B cell (primary cell): ENCODE measurements at regions not wholly inside any gene's neighbourhood (a gene's known extent, or its start where the extent isn't known, plus 50 kb on each side); places are given as distances from the start of the nearest gene placed in this dataset.

Source experiments
- ATAC-seq: fragments of 200-7000 bp; cut with Tn5 transposase; one replicate; pipeline ENCODE4 v1.10.0; 2021; ENCODE audit warnings: low read depth, mild to moderate bottlenecking, moderate number of reproducible peaks, moderate library complexity
- CTCF ChIA-PET: fragments of 350-600 bp; sonication (Branson Sonifier 250); formaldehyde crosslinking; loops from one replicate; lab custom pipeline; 2021; ENCODE audit warnings: antibody characterized with exemption, inconsistent platforms; lab: Charles Lee
- POLR2A ChIA-PET: fragments of 350-600 bp; sonication (Branson Sonifier 250); formaldehyde crosslinking; loops from one replicate; lab custom pipeline; 2021; ENCODE audit warnings: antibody characterized with exemption; lab: Charles Lee
- DNase-seq: peaks from one replicate; pipeline ENCODE4 v3.0.0; 2013
- H2AFZ ChIP-seq: 2 replicates; pipeline ENCODE4 v1.6.1; 2012; ENCODE audit warnings: mild to moderate bottlenecking, low read depth, low read length; ENCODE audit not compliant: insufficient read depth, poor library complexity, severe bottlenecking
- H3K27ac ChIP-seq, 2 donors: 1 replicate in 1 of 2; 2 replicates in 1 of 2; pipeline ENCODE4 v1.5.1; 2012 to 2013; ENCODE audit warnings: low read length in 2 of 2, mild to moderate bottlenecking in 2 of 2, moderate library complexity in 1 of 2
- H3K27me3 ChIP-seq, 4 experiments: fragments of 200-600 bp in 1 of 4; sonication (generic) in 1 of 4; replicated peaks in 1 of 4; 1 replicate in 2 of 4; 2 replicates in 2 of 4; pipeline versions ENCODE4 v1.6.1 to v1.7.0; 2013 to 2016; ENCODE audit warnings: low read length in 3 of 4, mild to moderate bottlenecking in 2 of 4, mixed read lengths in 1 of 4, moderate library complexity in 1 of 4; ENCODE audit not compliant: insufficient read depth in 4 of 4, control insufficient read depth in 3 of 4; ENCODE audit errors: control extremely low read depth in 1 of 4
- H3K36me3 ChIP-seq, 2 experiments: replicated peaks in 1 of 2; 1 replicate in 1 of 2; 2 replicates in 1 of 2; pipeline versions ENCODE4 v1.6.1 to v1.7.1; 2013; ENCODE audit warnings: low read length in 1 of 2; ENCODE audit not compliant: insufficient read depth in 2 of 2, control insufficient read depth in 1 of 2; ENCODE audit errors: control extremely low read depth in 1 of 2, extremely low read depth in 1 of 2
- H3K4me1 ChIP-seq, 2 donors: fragments of 200-600 bp in 1 of 2; sonication (generic) in 1 of 2; 1 replicate in 1 of 2; 2 replicates in 1 of 2; pipeline versions ENCODE4 v1.5.1 to v1.6.1; 2013 to 2017; ENCODE audit warnings: low read length in 2 of 2; ENCODE audit not compliant: control insufficient read depth in 2 of 2, insufficient read depth in 2 of 2
- H3K4me2 ChIP-seq: replicated peaks from 2 replicates; pipeline ENCODE3; 2012; ENCODE audit warnings: mild to moderate bottlenecking, low read depth, low read length; ENCODE audit not compliant: poor library complexity, severe bottlenecking
- H3K4me3 ChIP-seq, 5 experiments: fragments of 200-600 bp in 1 of 5; sonication (generic) in 1 of 5; 1 replicate in 3 of 5; 2 replicates in 2 of 5; pipeline versions ENCODE4 v1.5.1 to v1.7.0; 2011 to 2016; ENCODE audit warnings: low read length in 4 of 5, mild to moderate bottlenecking in 4 of 5, low read depth in 2 of 5, control low read depth in 1 of 5, moderate library complexity in 1 of 5; ENCODE audit not compliant: insufficient read depth in 1 of 5; ENCODE audit errors: control extremely low read depth in 1 of 5, extremely low read depth in 1 of 5
- H3K79me2 ChIP-seq: fragments of 200-600 bp; sonication (generic); one replicate; pipeline ENCODE4 v1.6.0; 2016; ENCODE audit warnings: low read length; ENCODE audit not compliant: control insufficient read depth, insufficient read depth
- H3K9ac ChIP-seq: fragments of 200-600 bp; sonication (generic); 2 replicates; pipeline ENCODE4 v1.6.1; 2017; ENCODE audit warnings: mild to moderate bottlenecking, low read length, moderate library complexity
- H3K9me3 ChIP-seq, 3 donors: one replicate each; pipeline versions ENCODE4 v1.6.1 to v1.7.1; 2013; ENCODE audit warnings: low read length in 2 of 3; ENCODE audit not compliant: control insufficient read depth in 2 of 3, insufficient read depth in 1 of 3; ENCODE audit errors: control extremely low read depth in 1 of 3
- H4K20me1 ChIP-seq: 2 replicates; pipeline ENCODE4 v1.6.0; 2012; ENCODE audit warnings: mild to moderate bottlenecking, low read length; ENCODE audit not compliant: insufficient read depth, control insufficient read depth, poor library complexity, severe bottlenecking
- H3K27ac Mint-ChIP-seq: one replicate; pipeline ENCODE4 v1.8.0; 2021; ENCODE audit warnings: mixed read lengths
- H3K27me3 Mint-ChIP-seq: one replicate; pipeline ENCODE4 v1.8.0; 2021; ENCODE audit warnings: mixed read lengths
- H3K4me1 Mint-ChIP-seq: one replicate; pipeline ENCODE4 v1.8.0; 2021; ENCODE audit warnings: mixed read lengths
- H3K4me3 Mint-ChIP-seq: one replicate; pipeline ENCODE4 v1.8.0; 2021; ENCODE audit warnings: mixed read lengths
- H3K9me3 Mint-ChIP-seq: one replicate; pipeline ENCODE4 v1.8.0; 2022; ENCODE audit warnings: mixed read lengths; ENCODE audit not compliant: insufficient read depth
- CTCF ChIP-seq: fragments of 200-600 bp; IDR thresholded peaks from one replicate; pipeline ENCODE4 v1.8.0; 2022; ENCODE audit warnings: antibody characterized with exemption, mild to moderate bottlenecking
- EZH2 ChIP-seq: IDR thresholded peaks from 2 replicates; pipeline ENCODE4 v1.6.1; 2012; ENCODE audit warnings: borderline replicate concordance, low read depth, mild to moderate bottlenecking, moderate library complexity, low read length; ENCODE audit not compliant: insufficient read depth, poor library complexity, severe bottlenecking
- WGBS: methylation state at CpG from one replicate; pipeline ENCODE4 v1.1.5; 2013; ENCODE audit warnings: missing lambda C conversion rate; ENCODE audit not compliant: insufficient coverage; 5-methylcytosine and 5-hydroxymethylcytosine counted together
- intact Hi-C: fragments of 100-400 bp; cut with micrococcal nuclease; formaldehyde crosslinking; loops from one replicate; pipeline ENCODE4 v1.10.0; 2022

DNA sequence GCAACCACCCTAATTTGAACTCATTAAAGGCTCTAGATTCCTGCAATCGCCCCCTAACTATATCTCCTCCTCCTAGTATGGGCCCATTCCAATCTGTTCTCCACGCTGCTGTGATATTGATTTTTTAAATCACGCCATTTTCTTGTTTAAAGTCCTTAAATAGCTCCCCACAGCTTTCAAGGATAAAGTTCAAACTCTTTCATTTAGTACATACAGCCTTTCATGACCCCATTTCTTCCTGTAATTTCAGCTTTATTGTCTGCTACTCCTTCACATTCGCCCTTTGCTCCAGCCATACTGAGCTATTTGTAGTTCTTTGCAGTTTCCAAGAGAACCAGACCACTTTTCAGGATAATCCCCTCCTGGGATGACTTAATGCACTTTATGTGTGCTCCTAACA is 118.5 kb downstream of the GC start:
- H4K20me1 ChIP-seq: no peaks in the 10 kb centered on the region
- H3K36me3 ChIP-seq: no peaks in the 10 kb centered on the region
- Mint-ChIP-seq H3K4me3 (no peak overlapping the region), H3K9me3 (no peaks in the 10 kb centered on the region), H3K27me3 (peaks cover 18% of the 10 kb centered on the region), H3K27ac (no peak overlapping the region), H3K4me1 (no peaks in the 10 kb centered on the region)
- DNase-seq (no peak), ATAC-seq (no peak)
- ChIA-PET POLR2A (no interaction called here), CTCF (no interaction called here)
- no peaks in the 10 kb centered on the region for H3K27me3 ChIP-seq
- no peak overlapping the region for H3K9ac ChIP-seq
- TF ChIP-seq CTCF: no peak
- no peak overlapping the region for H3K4me2 ChIP-seq
- H3K4me3 ChIP-seq: no peak overlapping the region
- H3K79me2 ChIP-seq: no peaks in the 10 kb centered on the region
- H3K27ac ChIP-seq: no peak overlapping the region
- H3K4me1 ChIP-seq: no peaks in the 10 kb centered on the region
- no peak overlapping the region for H2AFZ ChIP-seq
- 91% methylated on average over 4 of the region's 4 CpGs for WGBS
- intact Hi-C loops: no loop called here
- peaks cover 0 to 3% (median 0%) of the 10 kb centered on the region in 3 donors for H3K9me3 ChIP-seq

DNA sequence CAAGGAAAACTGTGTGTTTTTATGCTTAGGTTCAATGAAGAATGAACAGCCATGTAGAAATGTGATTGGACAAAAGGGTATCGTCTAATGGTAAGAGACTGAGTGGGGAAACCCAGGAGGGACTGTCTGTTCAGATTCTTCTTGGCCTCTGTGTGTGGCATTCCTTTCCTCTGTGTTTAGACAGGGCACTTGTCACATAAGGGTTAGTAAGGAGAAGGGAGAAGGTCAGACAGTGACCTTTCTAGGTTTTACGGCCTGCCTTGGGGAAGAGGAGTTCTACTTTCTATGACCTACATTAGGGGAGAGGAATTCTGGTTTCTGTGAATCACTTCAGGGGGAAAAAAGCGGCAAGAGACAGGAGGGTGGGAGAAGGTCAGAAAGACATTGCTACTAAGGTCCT is 119.5 kb downstream of the GC start:
- H3K36me3 ChIP-seq: no peaks in the 10 kb centered on the region
- H3K79me2 ChIP-seq: no peaks in the 10 kb centered on the region
- no peak for DNase-seq
- ChIA-PET POLR2A (no interaction called here), CTCF (no interaction called here)
- TF ChIP-seq CTCF (no peak), EZH2 (no peak)
- intact Hi-C loops: no loop called here
- H3K4me3 ChIP-seq: no peak overlapping the region
- Mint-ChIP-seq H3K27me3 (peaks cover 21% of the 10 kb centered on the region), H3K4me1 (no peaks in the 10 kb centered on the region), H3K27ac (no peak overlapping the region), H3K9me3 (no peaks in the 10 kb centered on the region), H3K4me3 (no peak overlapping the region)
- H3K9ac ChIP-seq: no peak overlapping the region
- H3K4me1 ChIP-seq: no peaks in the 10 kb centered on the region
- H2AFZ ChIP-seq: no peak overlapping the region
- no peak for ATAC-seq
- no peaks in the 10 kb centered on the region for H4K20me1 ChIP-seq
- H3K27ac ChIP-seq: no peak overlapping the region
- H3K4me2 ChIP-seq: no peak overlapping the region
- no peaks in the 10 kb centered on the region for H3K27me3 ChIP-seq
- peaks cover 0 to 3% (median 0%) of the 10 kb centered on the region in 3 donors for H3K9me3 ChIP-seq
- 94% methylated on average over 3 of the region's 3 CpGs for WGBS
